ENCODE measurements at regions not wholly inside any gene's neighbourhood (a gene's known extent, or its start where the extent isn't known, plus 50 kb on each side); places are given as distances from the start of the nearest gene placed in this dataset.

DNA sequence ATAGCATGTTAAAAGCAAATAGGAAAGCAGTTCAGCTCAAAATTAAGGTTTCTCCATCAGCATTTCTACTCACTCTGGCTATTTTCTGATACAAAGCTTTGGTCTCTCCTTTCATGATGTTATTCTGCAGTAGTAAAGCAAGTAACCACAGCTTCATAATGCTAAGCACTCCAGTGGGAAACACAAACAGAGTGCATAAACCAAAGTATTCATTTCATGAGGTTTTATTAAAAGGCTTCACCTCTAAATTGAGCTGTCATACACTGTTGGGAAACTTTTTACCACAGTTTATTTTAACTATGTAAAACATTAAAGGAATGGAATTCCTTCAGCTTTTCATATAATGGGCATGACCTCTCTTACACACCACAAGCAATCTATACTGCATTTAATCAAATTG lies 157.9 kb upstream of the LMO3 start:
- no peak for TF ChIP-seq POLR2A (IDR thresholded peaks at IDR 0.05)
- TF ChIP-seq POLR2AphosphoS5 (IDR thresholded peaks at IDR 0.05), result no peak
- no peak for TF ChIP-seq EP300 (IDR thresholded peaks at IDR 0.05; ENCODE audit: low read depth)
- no peak for TF ChIP-seq CTCF (IDR thresholded peaks at IDR 0.05)

Data from transverse colon (tissue), 4 donors.